ENCODE measurements at regions not wholly inside any gene's neighbourhood (a gene's known extent, or its start where the extent isn't known, plus 50 kb on each side); places are given as distances from the start of the nearest gene placed in this dataset.

GRCh38 chr1:29532751-29533150, 296.4 kb downstream of the PTPRU start:
- no peak for TF ChIP-seq CTCF (IDR thresholded peaks at IDR 0.05; ENCODE audit: low read depth, low read length)
- no peak overlapping the region for H3K4me3 ChIP-seq (ENCODE audit: low read depth, low read length)

GRCh38 chr1:29532285-29532684, 296.0 kb downstream of the PTPRU start:
- no peak overlapping the region for H3K4me3 ChIP-seq (ENCODE audit: low read depth, low read length)
- TF ChIP-seq CTCF (IDR thresholded peaks at IDR 0.05; ENCODE audit: low read depth, low read length): no peak

- no peak overlapping the region for H3K4me3 ChIP-seq (ENCODE audit: low read depth, low read length)
- no peak for TF ChIP-seq CTCF (IDR thresholded peaks at IDR 0.05; ENCODE audit: low read depth, low read length)
These were observed 295.3 kb downstream of the PTPRU start for GRCh38 chr1:29531596-29531995.

GRCh38 chr1:29529677-29530278, 293.5 kb downstream of the PTPRU start:
- H3K4me3 ChIP-seq (ENCODE audit: low read depth, low read length): no peak overlapping the region
- TF ChIP-seq CTCF (IDR thresholded peaks at IDR 0.05; ENCODE audit: low read depth, low read length): no peak

- no peak overlapping the region for H3K4me3 ChIP-seq (ENCODE audit: low read depth, low read length)
- TF ChIP-seq CTCF (IDR thresholded peaks at IDR 0.05; ENCODE audit: low read depth, low read length): no peak
These were observed 291.1 kb downstream of the PTPRU start for GRCh38 chr1:29527314-29528004.

- TF ChIP-seq CTCF (IDR thresholded peaks at IDR 0.05; ENCODE audit: low read depth, low read length): no peak
- H3K4me3 ChIP-seq (ENCODE audit: low read depth, low read length): no peak overlapping the region
These were observed 289.6 kb downstream of the PTPRU start for GRCh38 chr1:29525941-29526340.

GRCh38 chr1:29524285-29525065, 288.2 kb downstream of the PTPRU start:
- TF ChIP-seq CTCF (IDR thresholded peaks at IDR 0.05; ENCODE audit: low read depth, low read length): no peak
- no peak overlapping the region for H3K4me3 ChIP-seq (ENCODE audit: low read depth, low read length)

Measured in WI38 (cell line).